COLO668 (cell line): ENCODE measurements at regions not wholly inside any gene's neighbourhood (a gene's known extent, or its start where the extent isn't known, plus 50 kb on each side); places are given as distances from the start of the nearest gene placed in this dataset.
"Not testable (repeated sequence)": the region's sequence is repeated elsewhere in the genome, so short reads cannot be mapped to it uniquely, and the experiment has no call there.

ENCODE experiments used
- DNase-seq: peaks from one replicate; lab custom pipeline; 2025; ENCODE audit not compliant: unreplicated experiment; lab: John Stamatoyannopoulos, UW

DNA sequence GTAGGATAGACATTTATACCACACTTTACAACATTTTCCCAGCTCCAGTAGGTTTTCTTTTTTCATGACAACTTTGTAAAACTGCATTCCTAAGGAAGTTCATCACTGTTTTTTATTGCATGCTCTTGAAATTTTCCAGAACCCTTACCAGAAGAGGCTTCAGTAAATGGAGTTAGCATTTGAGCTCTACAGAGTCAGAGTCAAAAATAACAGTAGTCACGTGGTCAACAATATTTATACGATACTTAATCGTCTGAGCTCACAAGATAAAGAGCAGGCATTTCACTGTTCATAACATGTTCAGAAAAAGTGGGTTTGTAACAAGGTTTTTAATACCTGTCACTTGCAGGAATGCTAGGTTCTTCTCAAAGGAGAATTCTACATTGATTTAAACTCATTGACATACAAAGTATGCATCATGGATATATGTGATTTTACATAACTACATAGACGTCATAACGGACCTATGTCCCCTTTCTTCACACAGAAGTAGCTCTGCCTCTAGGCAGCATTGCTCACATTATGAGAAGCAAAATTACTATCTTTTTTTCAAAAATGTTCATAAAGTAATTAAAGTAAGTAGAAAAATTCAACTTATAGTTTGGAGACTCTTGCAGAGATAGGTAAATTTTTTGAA, 187.0 kb upstream of the COL3A1 start:
- DNase-seq = no peak

DNA sequence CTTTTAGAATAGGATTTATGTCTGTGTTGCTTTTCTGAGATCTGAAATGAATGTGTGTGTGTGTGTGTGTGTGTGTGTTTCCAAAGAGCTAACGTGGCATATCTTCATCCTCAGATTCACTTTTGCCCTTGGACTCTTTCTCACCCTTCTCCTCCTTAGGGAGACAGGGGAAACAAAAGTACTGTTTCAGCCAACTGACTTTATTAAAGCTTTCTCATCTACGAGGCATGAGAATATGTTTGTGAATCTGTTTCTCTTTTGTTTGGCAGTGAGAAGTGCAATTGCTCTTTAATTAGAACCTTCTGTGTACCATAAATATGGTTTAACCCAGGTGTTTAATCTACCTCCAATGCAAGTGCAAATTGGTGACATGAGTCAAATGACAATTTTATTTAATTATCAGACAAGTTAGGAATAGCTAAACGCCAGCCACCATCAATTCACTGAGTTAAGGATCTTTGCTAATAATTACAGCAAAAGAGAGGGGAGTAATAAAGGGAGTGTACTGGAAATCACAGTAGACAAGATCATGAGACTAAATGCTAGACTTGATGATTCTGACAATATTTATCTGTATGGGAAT, 186.4 kb upstream of the COL3A1 start:
- no peak for DNase-seq

DNA sequence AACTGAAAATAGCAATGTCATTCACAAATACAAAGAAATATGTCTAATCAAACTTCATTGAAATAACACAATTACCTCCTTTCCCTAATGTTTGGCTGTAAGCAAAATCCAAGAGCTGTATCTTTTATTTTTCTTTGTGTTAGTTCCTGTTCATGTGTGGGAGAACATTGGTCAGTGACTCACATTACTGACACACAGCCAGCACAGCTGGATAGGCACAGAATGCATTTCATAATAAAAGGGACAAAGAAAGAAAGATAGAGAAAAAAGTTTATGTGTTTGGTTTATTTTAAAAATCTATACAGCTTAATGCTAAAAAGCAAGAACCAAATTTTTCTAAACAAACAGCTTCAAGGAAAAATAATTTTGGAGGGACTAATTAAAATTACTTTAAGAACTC, 185.6 kb upstream of the COL3A1 start:
- no peak for DNase-seq

DNA sequence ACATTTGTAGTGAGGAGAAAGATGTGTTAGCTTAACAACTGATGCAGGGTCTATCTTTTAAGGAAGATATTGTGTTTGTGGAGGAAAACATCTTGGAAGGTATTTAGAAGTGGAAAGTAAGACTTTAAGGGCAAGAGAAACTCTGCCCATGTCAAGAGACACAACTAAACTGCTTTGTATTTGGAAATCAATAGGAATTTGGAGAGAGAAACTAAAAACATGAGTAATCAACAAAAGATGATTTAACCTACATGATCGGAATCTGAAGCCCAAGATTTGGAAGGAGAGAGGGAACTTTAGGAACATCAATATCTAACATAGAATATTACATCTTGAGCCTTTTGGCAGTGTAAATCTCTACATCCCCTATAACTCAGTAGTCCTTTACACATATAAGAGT, 184.2 kb upstream of the COL3A1 start:
- DNase-seq = no peak

DNA sequence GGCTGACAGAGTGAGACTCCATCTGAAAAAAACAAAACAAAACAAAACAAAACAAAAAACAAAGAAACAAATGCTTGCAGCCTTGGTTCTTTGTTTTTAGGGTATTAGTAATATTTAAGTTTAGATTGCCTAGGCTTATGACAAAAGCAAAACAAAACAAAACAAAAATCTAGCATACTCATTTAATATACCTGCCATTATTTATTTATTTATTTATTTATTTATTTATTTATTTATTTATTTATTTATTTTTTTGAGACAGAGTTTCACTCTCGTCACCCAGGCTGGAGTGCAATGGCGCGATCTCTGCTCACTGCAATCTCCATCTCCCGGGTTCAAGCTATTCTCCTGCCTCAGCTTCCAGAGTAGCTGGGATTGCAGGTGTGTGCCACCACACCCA, 179.7 kb upstream of the COL3A1 start:
- not testable (repeated sequence) for DNase-seq

DNA sequence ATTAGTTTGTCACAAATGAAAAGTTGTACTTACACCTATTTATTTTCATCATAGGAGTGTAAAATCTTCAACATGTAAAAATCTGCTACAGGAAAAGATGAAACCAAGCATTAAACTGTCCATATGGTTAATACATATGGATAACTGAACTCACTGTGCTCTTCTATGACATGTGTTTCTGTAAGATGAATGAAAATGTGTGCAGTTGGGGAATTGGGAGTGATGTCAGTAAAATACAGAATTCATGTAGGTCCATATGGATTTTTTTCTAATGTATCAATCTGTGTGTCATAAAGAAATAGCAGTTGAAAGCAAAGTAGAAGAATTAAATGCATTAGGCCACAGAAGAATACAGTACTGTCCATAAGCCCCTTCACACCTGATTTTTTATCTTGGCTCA, 178.4 kb upstream of the COL3A1 start:
- no peak for DNase-seq

DNA sequence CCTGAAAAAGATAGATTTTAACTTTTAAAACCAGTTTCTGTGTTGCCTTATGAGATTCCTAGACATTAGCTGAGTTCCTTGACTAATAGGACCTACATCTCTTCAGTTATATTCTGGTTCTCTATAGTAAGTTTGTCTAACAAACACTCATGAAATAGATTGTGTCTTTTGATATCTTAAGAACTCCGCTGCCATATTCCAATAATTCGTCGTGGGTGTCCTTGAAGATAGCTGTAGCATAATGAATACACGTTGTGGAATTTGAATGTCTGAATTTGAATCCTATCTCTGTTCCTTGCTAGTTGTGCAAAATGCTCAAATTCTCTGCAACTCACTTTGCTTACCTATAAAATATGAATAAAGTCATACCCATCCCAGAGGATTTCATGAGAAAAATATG, 176.8 kb upstream of the COL3A1 start:
- no peak for DNase-seq

DNA sequence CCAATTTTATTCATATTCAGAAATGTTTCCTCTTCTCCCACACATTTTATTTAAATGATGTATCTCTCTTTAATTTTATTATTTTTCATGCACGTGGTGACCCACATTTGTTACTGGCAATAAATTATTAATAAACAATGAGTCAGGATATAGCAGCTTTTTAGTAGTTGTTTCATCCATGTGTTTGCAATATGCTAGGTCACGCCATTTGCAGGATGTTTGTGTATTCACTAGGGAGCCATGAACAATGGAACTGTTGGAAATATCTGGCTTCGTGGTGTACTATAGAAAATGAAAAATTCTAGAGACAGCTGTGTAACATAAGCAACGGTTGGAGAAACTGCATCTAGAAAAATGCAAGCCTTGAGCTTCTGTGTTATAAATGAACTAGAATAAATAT, 176.0 kb upstream of the COL3A1 start:
- no peak for DNase-seq

DNA sequence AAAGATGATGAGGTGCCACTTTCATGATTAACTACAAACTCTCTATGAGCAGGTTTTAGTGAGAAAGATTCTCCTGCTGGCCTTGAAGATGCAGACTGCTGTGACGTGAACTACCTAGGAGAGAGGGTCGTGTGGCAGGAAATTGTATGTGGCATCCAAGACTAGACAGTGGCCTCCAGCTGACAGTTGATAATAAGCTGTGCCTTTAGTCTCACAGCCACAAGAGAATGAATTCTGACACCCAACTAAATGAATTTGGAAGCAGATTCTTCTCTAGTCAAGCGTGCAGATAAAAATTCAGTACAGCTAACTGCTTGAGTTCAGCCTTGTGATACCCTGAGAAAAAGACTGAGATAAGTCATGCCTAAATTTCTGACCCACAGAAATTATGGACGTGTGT, 169.0 kb upstream of the COL3A1 start:
- DNase-seq = no peak

DNA sequence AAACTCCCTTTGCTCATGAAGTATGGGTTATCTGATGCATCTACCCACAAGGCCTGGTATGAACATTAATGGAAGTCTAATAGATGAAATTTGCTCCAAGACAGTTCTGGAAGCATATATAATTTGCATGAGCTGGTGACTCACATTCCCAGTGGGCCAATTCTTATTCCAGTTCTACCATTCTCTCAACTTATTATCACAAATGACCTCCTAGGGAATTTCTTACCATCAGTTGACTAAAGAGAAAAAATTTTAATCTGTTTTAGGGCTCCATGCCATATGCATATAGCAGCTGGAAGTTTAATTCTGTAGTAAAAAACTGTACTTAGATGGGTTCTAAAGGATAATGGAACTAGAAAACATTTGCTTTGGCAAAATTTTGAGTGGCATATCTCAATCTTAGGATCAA, 165.2 kb upstream of the COL3A1 start:
- DNase-seq = no peak

DNA sequence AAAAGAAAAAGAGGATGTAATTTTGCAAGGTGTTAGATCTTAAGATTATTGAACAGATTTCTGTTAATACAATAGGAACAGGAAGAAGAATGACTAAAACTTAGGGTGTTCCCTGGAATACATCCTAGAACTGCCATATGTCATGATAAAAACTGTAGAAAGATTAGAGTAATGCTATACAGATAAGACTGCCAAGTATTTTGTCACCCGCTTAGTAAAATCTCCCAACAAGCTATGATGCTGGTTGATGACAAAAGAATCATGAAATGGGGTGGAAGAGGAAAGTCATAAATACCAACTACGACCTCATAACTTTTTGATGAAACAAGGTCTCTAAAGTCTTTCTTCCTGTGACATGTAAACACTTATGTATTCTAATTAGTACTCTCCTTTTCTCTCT, 163.6 kb upstream of the COL3A1 start:
- DNase-seq = no peak

DNA sequence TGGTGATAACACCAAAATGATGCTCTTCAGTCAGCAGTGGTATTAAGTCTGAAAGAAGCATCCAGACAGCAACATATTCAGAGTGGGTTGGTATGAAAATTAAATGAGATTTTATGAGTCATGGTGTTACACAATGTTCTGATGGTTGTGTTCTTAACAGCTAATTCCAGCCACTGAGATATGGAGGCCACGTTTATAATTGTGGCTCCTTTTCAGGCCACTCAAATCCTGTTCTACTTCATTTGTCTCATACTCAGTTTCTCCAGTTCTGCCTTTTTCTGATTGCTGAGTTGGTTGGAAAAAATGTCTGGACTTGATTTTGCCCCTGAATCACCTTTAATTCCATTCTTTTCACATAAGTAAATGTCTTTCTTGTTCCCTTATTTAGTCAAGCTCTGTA, 162.7 kb upstream of the COL3A1 start:
- DNase-seq = no peak

DNA sequence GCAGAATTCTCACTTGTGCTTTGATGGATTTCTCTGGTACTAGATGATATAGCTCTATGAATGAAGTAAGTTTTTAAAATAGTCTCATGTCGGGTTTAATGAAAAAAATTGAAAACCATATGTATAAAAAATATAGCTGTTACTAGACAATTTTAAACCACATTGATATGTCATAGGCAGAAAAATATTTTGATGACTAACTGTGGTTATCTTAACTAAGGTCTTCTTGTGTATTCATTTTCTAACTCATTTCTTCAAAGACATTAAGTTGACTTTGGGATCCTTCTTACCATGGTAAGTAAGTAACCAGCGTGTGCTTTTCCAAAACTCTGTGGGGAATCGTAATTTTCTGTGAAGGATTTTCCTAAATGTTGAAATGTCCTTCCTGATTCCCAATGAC, 160.9 kb upstream of the COL3A1 start:
- DNase-seq = no peak

DNA sequence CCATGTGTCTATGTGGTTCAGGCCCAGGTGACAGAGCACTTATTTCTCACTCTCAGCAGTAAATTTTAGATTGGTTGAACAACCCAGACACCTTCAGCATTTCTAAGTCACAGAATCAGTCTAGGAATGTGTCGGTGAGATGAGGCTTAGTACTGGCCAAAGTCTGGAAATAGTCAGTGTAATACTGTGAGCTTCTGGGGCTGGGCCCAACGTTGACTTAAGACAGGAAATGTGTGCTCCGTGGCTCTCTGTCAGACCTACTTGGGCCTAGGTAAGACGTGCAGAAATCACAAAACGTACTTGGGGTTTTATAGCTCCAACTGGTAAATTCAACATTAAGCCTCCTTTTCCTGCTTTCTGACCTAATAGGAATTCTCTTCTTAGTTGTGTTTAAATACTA, 160.3 kb upstream of the COL3A1 start:
- no peak for DNase-seq

DNA sequence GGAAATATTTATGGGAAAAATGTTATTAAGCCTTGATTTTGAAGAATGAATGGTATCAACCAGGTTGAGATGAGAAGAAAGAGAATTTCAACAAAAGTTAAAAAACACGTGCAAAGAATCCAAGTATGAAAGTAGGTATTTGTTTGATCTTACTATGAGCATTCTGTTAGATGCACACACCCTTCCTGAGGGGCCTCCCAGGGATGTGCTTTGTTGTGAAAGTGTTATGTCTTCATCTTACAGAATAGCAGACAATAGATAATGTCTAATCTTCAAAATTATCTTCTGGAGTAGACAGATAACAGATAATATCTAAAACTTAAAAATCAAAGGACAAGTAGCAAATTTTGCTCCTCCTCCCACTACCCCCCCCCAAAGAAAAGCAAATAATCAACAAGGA, 155.2 kb upstream of the COL3A1 start:
- DNase-seq = no peak

DNA sequence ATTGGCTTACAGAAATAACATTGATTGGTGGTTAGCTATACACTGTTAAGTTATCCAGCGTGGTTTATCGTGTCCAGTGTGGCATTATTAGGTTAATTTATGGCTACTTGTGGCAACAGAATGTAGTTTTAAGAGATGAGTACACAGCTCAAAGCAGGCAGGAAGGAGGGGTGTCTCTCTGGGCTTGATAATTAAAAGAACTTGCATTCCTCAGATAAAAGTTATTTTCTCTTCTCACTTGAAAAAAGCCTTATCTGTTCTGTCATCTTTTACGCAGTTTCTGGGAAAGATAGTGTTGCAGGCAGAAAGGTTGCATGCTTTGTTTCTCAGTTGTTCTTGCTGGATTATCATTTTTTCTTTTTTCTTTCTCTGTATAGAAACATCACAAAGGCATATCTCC, 154.4 kb upstream of the COL3A1 start:
- no peak for DNase-seq

DNA sequence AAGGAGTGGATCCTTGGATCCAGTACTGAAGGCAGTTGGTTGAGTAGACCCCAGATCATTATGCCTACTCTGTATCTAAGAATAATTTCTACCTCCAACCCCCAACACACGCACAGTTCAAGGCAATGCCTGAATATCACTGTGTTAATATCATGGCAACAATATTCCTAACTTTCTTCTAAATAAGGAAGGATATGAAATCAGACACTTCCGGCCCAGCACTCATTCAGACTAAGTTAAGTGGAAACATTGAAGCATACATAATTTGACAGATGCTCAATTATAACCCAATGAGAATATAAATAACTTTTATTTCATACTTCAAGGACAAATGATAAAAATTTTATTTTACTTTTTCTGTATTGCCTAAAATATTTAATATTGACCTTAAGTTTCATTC, 153.6 kb upstream of the COL3A1 start:
- DNase-seq = no peak

DNA sequence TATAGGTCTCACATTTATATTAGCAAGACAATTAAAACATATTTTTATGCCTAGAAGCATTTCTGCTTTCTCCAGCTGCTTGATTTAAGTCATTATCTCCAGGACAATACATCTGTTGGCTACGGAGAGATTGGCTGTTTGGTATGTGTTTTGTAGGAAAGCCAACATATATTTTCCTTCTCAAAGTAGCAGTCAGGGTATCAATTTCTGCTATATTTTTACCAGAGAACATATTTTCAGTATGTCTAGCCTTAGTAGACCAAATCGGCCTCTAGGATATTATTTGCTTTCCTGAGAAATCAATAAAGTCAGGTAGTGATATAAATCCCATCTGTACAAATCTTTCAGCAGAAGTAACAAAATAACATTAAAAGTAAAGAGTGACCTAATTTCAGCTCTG, 150.0 kb upstream of the COL3A1 start:
- DNase-seq = no peak

DNA sequence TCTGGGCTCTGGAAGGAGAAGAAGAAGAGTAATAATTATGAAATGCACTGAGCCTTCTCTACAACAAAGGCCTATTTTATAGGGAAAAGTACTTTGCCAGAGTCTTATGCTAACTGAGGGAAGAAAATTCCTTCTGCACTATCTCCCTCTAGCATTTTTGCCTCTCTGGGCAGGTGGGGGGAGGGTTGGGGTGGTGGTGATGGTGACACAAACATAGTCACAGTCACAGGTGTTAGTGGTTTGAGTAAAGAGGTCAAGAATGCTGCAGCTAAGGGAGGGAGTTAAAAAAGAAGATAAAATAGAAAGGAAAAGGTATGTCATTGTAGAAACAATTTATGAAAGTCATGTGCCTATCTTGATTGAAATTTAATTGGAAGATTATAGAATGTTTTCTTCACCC, 140.8 kb upstream of the COL3A1 start:
- no peak for DNase-seq

DNA sequence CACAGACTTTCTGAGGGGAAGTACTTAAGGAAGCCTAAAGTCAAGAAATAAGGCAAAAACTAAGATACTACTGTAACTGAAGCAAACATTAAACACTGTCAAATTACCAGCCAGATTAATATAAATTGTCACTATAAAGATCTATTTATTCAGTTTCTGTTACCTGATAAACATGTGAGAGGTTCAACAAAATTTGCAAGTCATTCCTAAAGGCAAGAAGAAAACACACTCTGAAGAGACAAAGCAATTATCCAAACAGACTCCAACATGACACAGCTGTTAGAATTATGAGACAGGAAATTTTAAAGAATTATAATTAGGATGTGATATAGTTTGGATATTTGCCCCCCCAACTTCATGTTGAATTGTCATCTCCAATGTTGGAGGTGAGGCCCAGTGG, 140.4 kb upstream of the COL3A1 start:
- DNase-seq = no peak

DNA sequence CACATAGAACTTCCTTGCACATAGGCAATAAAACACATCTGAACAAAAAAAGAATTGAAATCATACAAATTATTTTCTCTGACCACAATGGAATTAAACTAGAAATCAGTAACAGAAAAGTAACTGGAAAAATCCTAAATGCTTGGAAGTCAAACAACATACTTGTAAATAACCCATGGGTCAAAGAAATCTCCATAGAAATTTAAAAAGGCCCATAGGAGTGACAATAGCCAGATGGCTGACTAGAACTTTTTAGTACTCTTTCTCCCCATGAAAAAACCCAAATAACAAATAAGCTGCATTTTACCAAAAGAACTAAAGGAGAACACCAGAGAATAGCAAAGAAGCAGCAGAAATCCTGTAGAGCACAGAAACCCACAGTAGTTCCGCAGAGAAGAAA, 139.2 kb upstream of the COL3A1 start:
- no peak for DNase-seq

DNA sequence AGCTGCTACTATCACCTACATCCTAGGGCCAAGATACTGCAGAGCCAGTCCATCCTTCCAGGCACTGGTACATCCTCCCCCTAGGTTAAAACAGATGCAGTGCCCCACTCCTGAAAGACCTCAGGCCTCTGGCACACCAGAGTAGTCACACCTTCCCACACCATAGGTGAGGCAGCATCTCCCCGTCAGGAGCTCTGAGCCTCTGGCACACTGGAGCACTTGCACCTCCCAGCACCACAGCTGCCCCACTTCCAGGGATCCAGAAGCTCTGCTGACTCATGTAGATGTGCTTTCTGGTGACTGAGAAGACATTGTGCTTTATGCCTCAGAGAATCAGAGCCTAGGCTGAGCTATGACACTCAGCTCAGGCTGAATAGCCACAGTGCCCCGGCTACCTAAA, 138.4 kb upstream of the COL3A1 start:
- no peak for DNase-seq

DNA sequence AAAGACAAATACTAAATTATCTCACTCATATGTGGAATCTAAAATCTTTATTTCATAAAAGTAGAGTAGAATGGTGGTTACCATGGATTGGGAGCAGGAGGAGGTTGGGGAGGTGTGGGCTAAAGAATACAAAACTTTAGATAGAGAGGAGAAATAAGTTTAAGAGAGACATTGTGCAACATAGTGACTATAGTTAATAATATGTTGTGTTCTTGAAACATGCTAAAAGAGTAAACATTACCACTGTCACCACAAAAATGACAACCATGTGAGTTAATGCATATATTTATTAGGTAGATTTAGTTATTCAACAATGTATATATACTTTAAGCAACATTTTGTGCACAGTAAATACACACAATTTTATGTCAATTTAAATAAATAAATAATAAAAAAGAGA, 128.5 kb upstream of the COL3A1 start:
- no peak for DNase-seq
